GM21367 (cell line): ENCODE measurements at regions not wholly inside any gene's neighbourhood (a gene's known extent, or its start where the extent isn't known, plus 50 kb on each side); places are given as distances from the start of the nearest gene placed in this dataset.

Source experiments
- ATAC-seq: cut with Tn5 transposase; IDR thresholded peaks from one replicate; pipeline ENCODE4 v1.9.1; 2021; ENCODE audit not compliant: unreplicated experiment

DNA sequence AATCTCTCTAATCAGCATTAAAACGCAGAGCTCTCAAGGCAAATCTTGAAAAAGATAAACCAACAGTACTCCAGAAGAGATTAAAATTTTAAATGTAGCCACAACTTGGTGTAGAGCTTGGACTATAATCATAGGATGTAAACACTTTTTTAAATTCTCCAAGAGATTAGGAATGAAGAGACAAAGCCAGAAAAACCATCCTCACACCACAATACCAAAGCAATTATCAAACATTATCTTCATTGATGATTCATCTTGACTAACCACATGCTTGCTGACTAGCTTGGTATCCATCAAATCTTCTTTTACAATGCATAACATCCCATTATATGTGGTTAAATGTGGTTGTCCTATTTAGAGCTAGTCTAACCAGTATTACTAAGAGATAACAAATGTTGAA lies 815.1 kb downstream of the TLE1 start:
- no peak for ATAC-seq

DNA sequence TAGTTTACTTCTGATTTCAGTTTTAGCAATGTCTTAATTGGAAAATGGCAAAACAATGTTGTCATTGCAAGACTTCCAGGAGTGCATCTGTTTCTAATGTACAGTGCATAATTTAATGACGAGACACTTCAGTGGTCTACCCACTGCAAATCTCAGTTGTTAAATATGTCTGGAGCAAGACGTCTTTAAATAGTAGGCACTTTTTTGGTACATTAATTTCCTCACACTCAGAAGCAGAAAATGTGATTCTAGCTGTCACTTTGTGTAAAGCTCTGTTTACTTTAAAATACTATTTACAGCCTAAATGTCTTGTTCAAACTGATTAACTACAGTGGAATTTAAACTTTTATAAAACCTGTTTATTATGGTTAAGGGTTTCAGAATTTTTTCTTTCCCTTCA lies 815.5 kb downstream of the TLE1 start:
- no peak for ATAC-seq

DNA sequence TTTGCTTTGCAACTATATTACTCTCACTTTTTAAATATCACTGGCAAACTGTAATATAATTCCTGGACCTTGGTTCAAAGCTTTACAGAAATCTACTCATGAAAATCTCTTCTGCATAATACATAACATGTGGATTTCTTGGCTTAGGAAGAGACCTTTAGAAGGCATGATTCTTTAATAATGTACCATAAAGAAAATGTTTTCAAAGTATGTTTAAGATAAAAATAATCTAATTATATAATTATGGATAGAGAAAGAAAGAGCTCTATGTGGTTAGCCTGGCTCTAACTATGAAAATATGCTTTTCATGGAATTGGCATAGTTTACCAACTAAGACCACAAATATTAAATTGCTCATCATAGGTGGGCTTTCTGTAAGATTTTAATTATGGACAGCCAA lies 817.8 kb downstream of the TLE1 start:
- ATAC-seq: no peak

DNA sequence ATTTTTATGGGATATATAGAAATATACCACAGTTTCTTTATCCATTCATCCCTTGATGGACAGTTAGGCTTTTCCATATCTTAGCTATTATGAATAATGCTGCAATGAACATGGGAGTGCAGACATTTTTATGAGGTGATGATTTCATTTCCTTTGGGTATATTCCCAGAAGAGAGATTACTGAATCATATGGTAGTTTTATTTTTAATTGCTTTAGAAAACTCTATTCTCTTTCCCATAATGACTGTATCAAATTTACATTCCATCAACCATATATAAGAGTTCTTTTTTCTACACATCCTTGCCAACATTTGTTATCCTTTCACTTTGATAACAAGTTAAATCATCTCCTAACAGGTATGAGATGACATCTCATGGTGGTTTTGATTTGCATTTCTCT lies 821.6 kb downstream of the TLE1 start:
- no peak for ATAC-seq

DNA sequence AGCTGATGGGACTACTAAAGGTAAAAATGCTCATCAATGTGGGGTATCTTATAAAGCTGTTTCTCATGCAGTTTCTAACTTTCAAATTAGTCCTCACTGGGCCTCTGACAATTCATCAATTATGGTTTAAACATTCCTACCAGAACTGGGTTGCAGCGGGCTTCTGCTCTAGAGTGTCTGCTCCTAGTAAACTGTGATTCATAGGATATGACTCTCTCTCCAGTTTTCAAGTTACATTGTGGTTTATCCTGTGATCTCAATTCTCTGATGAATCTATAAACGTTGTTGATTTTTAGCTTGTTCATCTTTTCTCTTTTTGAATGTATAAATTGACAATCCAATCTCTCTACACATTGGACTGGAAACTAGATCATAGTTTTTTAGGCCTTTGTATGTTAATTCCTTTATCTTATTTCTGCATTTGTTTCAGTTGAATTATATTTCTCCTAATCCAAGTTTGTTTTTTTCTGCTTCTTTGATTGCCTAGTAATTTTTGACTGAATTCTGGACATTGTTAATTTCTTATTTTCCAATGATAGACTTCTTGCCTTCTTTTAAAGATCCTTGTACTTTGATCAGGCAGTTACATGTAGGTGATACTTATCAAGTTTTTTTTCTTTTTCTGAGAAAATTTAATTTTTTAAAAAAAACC lies 822.6 kb downstream of the TLE1 start:
- ATAC-seq: no peak

DNA sequence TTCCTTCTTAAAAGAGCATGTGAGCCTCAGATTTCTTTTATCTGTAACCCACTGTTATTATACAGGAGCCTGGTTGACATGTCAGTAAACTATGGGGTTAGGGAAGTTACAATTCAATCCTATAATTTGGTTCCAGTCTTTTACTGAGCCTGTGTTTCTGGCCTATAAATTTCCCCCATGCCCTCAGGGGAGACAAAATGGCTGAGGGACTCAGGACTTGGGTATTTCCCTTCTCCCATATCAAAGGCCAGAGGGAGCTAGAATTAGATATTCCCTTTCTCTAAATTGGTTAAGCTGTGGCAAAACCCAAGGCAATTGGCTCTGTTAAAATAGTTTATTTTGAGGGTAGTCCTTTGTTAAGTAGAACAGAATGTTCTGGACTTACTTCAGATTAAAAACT lies 823.2 kb downstream of the TLE1 start:
- ATAC-seq: no peak

DNA sequence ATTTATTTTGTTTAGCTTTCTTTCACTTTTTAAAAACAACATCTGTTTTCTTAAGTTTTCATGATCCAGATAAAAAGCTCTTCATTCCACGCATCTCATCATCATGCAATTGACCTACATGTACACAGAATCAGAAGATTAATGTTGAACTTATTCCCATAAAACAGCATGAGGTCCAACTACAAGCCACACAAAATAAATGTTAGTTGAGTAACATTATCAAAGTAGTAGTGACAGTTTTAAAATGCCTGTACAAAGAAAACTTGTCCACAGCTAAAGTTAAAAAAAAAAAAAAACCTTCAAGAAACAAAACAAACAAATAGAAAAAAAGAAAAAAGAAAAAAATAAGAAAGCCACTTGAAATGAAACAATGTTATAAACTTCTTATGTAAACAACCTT lies 846.3 kb downstream of the TLE1 start:
- ATAC-seq: no peak

DNA sequence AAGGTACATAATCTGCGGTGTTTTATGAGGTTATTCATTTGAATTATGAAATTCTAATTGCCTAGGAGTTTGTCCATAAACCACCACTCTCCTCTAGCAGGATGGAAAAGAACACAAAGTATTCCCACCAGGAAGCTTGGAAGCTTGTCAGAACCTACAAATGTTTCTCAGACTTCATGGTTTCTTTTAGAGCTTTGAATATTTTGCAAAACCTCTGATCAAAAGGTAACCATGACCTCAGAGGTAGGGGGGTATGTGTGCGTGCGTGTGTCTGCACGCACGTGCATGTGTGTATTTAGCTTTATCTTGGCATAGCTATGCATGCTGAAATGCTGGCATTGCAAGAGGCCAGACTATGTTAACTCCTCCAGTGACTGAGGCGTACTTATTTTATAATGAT lies 847.0 kb downstream of the TLE1 start:
- ATAC-seq: no peak

DNA sequence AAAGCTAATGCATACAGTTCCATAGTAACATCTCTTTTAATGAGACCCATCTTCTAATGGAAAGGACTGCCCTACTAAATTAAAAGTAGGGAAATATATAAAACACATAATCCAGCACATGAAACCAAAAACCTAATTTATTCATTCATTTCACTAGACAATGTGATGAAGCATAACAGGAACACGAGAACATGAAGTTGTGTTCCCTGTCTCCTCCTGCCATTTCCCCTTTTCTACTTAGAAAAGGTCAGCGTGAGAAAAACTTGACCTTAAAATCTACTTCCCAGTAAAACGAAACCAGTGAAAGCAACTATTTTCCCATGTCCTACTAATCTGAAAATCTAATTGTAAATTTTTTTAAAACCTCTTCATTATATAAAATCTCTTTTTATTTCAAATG lies 847.5 kb downstream of the TLE1 start:
- no peak for ATAC-seq

DNA sequence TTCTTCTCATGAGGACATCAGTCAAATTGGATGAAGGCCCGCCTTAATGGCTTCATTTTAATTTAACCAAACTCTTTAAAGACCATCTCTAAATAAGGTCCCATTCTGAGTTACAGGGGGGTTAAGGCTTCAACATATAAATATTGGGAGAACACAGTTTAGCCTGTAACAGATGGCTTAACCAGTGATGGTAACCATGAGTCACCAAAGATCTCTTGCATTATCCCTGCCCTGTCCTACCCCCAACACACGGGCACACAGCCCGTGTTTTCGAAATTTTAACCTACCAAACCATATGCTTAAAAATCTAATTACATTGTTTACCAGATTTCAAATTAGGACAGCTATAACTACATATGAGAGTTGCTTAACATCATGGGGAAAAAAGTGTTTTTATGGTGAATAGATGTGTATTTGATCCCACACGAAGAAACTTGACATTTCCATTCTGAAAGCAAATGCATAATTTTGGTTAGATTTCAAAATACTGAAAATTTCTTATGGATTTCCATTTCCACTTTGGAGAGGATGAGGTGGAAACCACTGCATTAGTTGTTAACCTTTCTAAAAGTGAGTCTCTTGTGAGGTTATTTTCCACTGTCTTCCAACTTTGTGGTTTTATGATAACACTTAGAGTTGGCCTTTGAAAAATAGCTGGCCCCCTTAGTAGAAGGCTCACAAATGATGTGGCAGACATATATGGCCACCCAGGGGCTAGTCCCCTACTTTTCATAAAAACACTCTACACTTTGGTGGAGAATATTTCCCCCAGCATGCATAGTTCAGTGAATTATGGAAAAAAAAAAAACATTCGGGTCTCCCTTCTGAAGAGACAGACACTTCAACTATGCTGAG lies 849.3 kb downstream of the TLE1 start:
- ATAC-seq: no peak

DNA sequence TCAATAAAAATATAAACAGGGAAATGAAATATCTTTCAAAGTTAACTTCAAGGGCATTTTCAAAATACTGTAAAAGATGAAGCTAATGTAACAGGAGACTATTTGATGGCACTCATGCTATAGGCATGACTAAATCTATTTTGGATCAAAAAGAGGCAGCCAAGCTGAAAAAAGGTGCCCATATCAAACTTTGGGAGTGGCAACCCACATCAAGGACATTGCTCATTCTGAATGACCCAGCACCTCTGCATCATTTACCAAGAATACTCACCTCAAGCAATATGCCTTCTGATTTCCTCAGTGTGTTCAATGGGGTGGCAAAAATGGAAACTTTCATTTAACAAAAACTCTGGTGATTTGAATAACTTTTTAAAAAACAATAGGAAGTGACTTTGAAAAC lies 853.3 kb downstream of the TLE1 start:
- no peak for ATAC-seq

DNA sequence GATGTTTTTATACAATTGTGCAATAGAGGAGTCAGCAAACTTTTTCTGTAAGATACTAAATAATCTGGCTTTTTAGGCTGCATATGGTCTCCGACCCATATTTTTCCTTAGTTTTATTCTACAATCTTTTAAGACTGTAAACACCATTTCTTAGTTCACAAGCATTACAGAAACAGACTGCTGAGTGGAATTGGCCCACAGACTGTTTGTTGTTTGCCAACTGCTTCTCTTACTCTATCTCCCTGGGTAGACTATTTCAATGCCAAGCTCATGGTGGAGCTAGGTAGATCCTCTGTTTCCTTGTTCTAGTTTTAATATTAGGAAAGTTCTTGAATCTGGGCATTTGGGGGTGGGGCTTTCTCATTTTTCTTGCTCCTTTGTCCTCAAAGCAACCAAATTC lies 857.6 kb downstream of the TLE1 start:
- no peak for ATAC-seq

DNA sequence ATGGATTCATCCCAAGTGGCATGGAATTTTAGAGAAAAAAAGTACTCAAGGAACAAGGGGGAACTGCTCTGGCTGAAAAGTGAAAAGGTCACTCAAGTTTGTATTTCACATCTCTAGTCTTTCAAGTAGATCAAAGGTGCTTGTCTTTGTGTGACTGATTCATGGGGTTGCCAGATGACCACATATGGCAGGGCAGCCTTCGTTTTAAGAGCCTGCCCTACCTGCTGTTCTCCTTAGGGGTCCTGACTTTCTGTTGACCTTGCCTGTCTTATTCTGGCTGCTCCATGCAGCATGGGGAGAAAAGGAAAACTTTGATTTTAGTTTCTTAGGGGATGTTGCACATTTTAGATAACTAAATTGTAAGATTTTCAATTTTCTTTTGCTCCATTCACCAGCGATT lies 877.7 kb downstream of the TLE1 start:
- no peak for ATAC-seq

DNA sequence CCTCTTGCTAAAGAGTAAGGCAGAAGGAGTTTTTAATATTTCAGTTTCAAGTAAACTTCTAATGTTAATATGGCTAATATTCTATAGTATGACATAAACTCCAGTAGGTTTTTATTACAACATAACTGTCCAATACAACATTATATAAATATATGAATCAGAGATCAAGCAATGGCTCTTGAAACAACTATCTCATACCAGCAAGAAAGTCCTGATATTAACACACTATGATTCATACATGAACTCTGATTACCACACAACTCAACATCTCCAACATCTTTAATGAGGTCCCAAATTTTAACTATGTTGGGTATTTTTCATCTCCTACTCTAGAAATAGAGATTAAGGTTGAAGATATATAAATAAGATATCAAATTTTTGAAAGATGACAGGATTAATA lies 878.3 kb downstream of the TLE1 start:
- ATAC-seq: no peak

DNA sequence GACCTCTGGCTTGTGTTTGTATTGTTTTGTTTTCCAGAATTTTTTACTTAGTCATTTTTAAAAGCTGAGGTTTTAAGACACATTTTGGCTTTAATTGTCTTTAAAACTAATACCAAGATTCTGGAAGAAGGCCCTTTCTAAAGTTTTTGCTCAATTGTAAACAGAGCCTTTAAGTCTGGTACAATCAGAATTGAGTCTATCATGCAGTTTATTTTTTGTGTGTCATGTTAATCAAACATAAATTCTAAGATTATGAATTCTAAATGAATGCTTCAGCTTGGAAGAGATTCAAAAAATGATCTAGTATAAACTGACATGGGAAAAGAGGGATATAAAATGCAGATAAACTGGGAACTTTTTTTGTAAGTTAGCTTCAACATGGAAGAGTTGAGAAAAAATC lies 882.7 kb downstream of the TLE1 start:
- no peak for ATAC-seq

DNA sequence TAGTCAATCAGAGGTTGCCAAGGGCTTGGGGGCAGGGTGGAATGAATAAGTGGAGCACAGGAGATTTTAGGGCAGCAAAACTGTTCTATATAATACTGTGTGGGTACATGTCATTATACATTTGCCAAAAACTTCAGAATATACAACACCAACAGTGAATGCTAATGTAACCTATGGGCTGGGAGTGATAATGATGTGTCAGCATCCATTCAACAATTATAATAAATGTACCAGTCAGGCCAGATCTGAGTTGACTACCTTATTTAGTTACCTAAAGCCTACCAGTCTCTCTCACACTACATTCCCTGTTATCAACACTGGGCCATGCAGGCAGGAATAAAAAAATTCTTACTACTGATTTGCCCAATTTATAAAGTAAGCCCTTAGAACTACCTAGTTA lies 884.5 kb downstream of the TLE1 start:
- no peak for ATAC-seq

DNA sequence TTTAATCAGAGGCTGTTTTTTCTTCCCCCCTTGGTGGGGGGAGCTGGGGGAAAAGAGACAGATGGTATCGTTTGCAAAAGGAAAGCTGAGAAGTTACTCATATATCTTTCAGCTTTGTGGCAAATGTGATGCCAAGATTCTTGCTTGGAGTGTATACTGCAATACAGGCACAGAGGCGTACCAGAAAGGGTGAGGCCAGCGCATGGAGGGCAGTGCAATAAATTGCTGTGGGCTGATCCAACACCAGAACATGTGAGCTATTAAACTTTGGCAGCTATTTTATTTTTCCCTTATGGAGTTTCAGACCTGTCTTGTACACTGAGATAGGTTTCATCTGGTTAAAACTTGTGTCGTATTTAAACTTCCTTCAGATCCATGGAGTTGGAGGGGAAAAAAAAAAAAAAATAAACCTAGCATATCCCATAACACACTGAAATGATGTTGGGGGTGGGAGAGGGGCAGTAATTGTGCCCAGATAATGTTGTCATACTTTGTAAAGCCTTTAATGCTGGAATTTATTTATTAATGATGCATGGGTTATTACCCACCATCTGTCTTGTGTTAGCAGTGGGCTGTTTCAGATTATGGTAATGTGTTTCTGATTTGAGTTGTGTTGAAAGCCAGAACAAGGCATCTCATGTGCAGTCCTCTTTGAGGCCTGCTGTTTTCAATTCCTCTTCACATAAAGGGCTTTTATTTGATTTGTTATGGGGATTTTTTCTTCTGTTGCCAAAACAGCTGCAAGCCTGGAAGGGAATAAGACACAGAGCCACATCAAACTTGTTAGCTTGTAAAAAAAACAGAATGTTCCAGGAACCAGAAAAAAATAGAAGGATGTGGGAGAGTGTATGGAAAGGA lies 891.3 kb downstream of the TLE1 start:
- ATAC-seq: no peak

DNA sequence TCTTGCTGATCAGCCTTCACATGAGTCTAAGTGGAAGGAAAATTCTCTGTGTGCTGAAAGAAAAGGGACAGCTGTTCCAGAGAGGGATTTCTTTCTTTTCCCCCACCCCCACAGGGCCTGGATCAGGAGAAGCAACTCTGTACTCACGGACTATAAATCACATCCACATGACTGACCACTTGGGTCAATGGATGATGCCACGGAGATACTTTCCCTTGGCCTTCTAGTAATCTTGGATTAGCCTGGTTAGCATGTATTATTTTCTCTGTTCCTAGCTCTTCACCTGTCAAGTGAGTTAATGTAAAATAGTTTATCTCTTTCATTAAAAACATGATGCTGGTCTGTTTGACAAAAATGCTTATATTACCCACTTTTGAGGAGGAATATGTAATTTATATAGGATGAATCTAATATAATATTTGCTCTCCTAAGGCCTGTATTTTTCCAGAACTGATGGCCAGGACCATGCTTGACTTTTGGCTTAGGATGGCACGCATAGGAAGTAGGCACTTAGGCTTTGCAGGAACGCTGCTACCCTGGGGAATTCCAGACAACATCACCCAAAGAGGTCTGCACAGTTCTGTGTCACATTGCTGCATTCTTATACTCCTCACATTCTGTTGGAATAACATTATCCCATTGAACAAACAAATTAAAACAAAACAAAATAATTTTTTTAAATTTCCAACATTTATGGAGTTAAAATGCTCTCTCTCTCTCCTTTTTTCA lies 892.1 kb downstream of the TLE1 start:
- no peak for ATAC-seq

DNA sequence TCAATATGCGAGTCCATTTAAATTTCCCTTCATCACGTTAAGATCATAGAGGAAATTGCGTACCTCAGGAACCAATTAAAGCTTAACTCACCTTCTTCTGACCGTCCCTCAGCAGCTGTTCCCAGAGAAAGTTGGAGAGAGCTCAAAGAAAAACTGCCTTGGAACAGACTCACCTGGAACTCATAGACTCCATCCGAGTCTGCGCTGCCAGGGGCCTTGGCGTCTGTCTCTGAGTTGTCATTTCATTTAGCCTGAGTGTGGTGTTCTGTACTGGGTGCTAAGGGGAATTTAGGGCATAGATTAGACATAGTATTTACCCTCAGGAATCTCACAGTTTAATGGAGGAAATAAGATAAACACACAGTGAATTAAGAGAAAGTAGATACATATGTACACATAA lies 892.7 kb downstream of the TLE1 start:
- no peak for ATAC-seq

DNA sequence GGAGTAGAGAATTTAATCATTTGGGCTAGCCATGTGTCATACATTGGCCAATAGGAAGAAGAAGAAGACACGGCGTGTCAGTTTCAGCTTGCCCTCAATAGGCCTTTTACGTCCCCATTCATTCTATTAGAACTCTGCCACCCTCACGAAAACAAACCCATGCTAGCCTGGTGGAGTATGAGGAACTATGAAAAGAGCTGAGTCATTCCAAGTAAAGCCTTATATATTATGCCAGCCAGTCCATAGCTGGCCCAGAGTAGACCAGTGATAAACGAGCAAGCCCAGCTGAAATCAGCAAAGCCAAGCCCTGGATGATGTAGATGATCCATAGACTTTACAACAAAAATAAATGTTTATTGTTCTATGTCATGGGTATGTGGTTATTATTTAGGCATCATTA lies 895.1 kb downstream of the TLE1 start:
- no peak for ATAC-seq

DNA sequence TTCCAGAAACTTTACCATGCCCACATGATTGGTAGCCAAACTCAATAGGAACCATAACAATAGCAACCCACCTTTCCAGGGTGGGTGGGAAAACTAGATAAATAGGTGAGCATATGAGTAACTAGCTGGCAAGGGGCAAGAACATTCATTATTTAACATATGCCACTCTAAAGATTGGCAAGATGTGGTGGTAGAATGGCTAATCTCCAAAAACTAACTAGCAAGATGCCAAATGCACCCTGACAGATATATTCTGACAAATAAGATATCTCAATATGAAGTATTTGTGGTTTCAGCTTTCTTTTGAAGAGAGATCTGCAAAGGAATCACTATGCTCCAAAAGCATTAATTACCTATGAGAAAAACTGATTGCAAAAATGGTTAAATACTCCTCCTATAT lies 895.6 kb downstream of the TLE1 start:
- ATAC-seq: no peak
